22Rv1 (cell line): ENCODE measurements at regions not wholly inside any gene's neighbourhood (a gene's known extent, or its start where the extent isn't known, plus 50 kb on each side); places are given as distances from the start of the nearest gene placed in this dataset.

ENCODE experiments used
- H3K27ac ChIP-seq: fragments of 450-650 bp; 2 replicates; pipeline ENCODE4 v1.5.1; 2017
- ZFX ChIP-seq: fragments of 450-650 bp; IDR thresholded peaks from 2 replicates; pipeline ENCODE4 v1.6.1; 2017; ENCODE audit warnings: antibody characterized with exemption, borderline replicate concordance
- TF ChIP-seq, protein P1 (sequence below): fragments of 450-650 bp; IDR thresholded peaks from 2 replicates; pipeline ENCODE4 v1.5.1; 2017; ENCODE audit warnings: mild to moderate bottlenecking

DNA sequence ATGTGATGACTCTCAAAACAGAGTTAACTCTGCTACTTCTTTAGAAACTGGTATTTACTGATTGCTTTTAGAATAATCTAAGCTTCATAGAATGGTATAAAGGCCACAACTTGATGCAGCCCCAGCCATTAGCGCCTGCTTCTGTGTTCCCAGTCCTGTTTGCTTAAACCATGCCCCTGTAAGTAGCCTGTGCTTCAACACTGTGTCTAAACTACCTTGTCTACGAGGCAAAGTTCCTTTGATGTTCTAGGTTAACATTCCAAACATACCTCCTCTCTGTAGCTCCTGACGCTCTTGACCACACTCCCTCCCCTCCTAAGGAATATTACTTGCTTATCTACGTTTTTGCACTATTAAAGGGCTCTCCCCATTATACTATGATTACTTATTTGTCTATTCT is 352.5 kb upstream of the ADGRL3 start:
- TF ChIP-seq ZFX, result no peak
- TF ChIP-seq, protein P1, sequence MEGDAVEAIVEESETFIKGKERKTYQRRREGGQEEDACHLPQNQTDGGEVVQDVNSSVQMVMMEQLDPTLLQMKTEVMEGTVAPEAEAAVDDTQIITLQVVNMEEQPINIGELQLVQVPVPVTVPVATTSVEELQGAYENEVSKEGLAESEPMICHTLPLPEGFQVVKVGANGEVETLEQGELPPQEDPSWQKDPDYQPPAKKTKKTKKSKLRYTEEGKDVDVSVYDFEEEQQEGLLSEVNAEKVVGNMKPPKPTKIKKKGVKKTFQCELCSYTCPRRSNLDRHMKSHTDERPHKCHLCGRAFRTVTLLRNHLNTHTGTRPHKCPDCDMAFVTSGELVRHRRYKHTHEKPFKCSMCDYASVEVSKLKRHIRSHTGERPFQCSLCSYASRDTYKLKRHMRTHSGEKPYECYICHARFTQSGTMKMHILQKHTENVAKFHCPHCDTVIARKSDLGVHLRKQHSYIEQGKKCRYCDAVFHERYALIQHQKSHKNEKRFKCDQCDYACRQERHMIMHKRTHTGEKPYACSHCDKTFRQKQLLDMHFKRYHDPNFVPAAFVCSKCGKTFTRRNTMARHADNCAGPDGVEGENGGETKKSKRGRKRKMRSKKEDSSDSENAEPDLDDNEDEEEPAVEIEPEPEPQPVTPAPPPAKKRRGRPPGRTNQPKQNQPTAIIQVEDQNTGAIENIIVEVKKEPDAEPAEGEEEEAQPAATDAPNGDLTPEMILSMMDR, result no peak
- no peak overlapping the region for H3K27ac ChIP-seq

DNA sequence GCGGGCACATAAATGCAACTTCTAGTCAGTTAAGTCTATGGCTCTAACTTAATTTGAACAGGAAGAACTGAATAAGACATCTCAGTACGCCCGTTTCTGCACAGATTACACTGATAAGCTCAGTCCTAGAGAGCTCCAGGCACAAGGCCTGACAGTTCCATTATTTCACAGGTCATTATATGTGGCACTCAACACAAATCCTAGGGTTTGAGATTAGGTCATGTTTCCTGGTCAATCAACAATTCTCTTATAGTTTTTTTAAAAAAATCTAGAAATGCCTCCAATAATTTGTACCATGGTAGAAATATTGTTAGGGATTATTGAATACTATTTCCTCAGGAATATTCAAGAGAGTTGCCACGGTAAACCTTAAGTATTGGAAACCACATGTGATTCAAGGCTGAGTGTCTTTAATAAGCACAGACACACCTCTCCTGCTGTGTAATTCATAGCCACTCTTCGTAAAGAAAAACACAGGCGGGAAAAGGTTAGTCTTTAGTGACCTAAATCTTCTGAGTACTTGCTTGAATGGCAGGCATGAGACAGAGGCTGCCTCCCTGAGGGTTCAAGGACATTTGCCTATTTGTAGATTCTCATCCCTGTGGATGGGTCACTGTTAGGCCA is 342.9 kb upstream of the ADGRL3 start:
- TF ChIP-seq, protein P1, result no peak
- no peak for TF ChIP-seq ZFX
- H3K27ac ChIP-seq, result no peak overlapping the region

DNA sequence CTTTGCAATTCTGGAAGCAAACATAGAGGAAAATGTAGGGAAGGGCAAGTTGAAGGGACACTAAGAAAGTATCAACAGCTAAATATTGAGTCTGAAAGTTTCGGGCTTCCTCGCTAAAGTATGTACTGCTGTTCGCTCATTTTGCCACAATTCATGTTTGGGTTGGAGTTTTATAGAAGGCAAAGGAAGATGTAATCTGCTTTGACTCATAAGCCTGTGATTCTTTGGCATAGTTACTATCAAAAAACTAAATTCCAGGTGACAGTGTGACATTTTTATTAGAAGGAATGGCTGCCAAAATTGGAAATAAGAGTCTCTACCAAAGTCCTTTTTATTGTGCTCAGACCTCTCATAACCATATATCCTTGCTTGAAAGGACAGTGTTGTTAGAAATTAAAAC is 336.7 kb upstream of the ADGRL3 start:
- TF ChIP-seq ZFX, result no peak
- TF ChIP-seq, protein P1, result no peak
- H3K27ac ChIP-seq, result no peak overlapping the region

DNA sequence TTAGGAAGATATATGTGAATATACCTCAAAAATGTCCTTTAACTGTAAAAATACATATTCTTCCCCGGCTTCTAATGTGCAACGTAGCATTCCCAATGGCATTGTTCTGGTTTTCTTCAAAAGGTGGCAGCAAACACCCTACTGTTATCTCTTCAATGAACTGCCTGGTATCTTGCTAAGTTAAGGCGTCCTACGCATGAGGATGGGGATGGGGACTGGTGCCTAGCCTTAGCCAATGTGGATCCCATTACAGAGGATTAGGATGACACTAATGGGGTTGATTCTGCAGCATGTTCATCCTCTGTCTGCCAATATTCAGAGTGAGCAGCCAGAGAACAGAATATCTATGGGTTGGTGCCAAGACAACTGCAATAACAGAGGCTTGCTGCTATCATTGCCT is 334.9 kb upstream of the ADGRL3 start:
- no peak for TF ChIP-seq ZFX
- TF ChIP-seq, protein P1, result no peak; the same call in 1 of the 2 replicates
- no peak overlapping the region for H3K27ac ChIP-seq

DNA sequence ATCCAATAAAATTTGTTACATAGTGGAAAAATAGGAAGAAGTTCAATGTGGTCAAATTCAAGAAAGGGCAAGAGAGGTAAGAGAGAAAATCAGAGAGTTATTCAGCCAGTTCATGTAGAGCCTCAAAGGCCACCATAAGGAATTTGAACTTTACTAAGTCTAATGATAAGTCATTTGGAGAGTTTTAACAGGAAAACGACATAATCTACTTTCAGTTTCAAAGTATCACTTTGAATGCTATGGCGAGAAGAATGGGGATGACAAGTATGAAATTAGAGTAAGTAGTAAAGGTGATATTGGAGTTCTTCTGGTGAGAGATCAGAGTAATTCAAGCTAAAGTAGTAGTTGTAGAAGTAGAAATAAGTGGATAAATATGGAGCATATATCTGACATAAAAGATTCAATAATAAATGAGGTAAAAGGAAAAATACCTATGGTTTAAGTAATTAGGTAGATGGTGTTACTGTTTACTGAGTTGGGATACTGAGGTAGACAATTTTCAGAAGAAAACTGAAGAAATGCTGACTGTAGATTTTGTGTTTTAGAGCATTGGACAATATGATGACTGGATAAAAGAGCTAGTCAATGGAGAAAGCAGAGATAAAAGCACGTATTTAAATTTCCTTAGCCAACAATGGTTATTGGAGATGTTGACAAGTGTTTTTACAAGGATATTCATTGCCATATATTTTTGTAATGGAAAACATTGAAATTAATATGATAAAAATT is 331.7 kb upstream of the ADGRL3 start:
- TF ChIP-seq, protein P1, result no peak
- TF ChIP-seq ZFX, result no peak
- H3K27ac ChIP-seq, result no peak overlapping the region

DNA sequence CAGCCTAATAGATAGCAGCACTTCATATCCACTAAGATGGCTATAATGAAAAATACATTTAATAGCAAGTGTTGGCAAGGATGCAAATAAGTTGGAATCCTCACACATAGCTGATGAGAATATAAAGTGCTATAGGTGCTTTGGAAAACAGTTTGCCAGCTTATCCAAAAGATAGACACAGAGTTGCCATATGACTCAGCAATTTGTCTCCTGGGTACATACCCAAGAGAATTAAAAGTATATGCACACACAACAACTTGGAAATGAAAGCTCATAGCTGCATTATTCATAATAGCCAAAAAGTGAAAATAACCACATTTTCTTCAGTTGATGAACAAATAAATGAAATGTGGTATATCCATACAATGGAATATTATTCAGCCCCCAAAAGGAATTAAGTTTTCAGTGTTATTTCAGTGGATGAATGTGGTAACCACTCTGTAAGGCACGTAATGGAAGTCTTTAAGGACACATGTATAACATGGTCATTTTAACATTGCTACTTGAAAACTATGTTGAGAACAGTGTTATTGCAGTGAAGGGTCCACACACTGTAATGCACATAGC is 320.9 kb upstream of the ADGRL3 start:
- no peak for TF ChIP-seq ZFX
- TF ChIP-seq, protein P1, result no peak
- no peak overlapping the region for H3K27ac ChIP-seq

DNA sequence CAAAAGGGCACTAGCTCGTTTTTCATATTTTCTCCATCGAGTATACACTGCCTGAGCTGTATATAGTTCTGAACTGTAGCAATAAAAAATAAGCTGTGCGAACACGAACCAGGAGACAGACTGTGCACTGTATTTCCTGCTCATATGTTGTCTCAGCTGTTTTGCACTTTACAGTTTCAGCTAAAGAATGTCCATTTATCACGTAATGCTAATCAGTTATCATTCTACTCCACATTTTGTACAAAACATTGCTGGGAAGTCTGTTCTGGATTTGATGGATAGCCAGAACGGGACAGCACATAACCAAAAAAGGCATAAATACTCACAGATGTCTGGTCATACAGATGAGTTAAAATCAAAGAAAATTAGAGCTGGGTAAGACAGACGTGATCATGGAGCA is 315.5 kb upstream of the ADGRL3 start:
- H3K27ac ChIP-seq, result no peak overlapping the region
- TF ChIP-seq, protein P1, result no peak
